RWPE1 (cell line): ENCODE measurements at regions not wholly inside any gene's neighbourhood (a gene's known extent, or its start where the extent isn't known, plus 50 kb on each side); places are given as distances from the start of the nearest gene placed in this dataset.
A peak's percentile ranks its signal among the peaks of the same experiment; 100 is the strongest.

ENCODE experiments used
- CTCF ChIA-PET: fragments of 350-600 bp; sonication (Branson Sonifier 250); formaldehyde crosslinking; extraction: SDS; loops from one replicate; lab custom pipeline; 2021; lab: Yijun Ruan, JAX
- POLR2A ChIA-PET: fragments of 400-600 bp; formaldehyde crosslinking; extraction: SDS; loops from one replicate; lab custom pipeline; 2020; ENCODE audit warnings: antibody characterized with exemption; ENCODE audit not compliant: low non-redundant PET; lab: Yijun Ruan, JAX
- DNase-seq: peaks from one replicate; pipeline ENCODE4 v3.0.0; 2012; ENCODE audit warnings: low spot score
- H3K27ac ChIP-seq: fragments of 450-650 bp; 2 replicates; pipeline ENCODE4 v1.5.1; 2017
- TF ChIP-seq, protein P1 (sequence below): fragments of 450-650 bp; conservative IDR thresholded peaks from 2 replicates; pipeline ENCODE4 v1.5.1; 2017; ENCODE audit warnings: low read depth, mild to moderate bottlenecking

DNA sequence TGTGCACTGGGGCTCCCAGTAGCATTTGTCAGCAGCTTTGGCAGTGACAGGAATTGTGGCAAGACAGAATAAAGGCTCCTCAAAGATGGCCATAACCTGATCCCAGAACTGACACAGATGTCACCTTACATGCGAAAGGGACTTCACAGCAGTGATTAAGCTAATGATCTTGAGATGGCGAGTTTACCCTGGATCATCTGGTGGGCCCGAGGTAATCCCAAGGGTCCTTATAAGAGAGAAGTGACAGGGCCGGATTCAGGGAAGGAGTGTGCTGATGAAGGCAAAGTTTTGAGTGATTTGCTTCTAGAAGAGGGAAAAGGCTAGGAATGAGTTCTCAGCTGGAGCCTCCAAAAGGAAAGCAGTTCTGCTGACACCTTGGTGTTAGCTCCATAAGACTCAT is 333.9 kb downstream of the LPIN1 start:
- no peak for DNase-seq
- TF ChIP-seq, protein P1, sequence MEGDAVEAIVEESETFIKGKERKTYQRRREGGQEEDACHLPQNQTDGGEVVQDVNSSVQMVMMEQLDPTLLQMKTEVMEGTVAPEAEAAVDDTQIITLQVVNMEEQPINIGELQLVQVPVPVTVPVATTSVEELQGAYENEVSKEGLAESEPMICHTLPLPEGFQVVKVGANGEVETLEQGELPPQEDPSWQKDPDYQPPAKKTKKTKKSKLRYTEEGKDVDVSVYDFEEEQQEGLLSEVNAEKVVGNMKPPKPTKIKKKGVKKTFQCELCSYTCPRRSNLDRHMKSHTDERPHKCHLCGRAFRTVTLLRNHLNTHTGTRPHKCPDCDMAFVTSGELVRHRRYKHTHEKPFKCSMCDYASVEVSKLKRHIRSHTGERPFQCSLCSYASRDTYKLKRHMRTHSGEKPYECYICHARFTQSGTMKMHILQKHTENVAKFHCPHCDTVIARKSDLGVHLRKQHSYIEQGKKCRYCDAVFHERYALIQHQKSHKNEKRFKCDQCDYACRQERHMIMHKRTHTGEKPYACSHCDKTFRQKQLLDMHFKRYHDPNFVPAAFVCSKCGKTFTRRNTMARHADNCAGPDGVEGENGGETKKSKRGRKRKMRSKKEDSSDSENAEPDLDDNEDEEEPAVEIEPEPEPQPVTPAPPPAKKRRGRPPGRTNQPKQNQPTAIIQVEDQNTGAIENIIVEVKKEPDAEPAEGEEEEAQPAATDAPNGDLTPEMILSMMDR: no peak
- no peak overlapping the region for H3K27ac ChIP-seq
- CTCF ChIA-PET: no interaction called here
- POLR2A ChIA-PET: no interaction called here

DNA sequence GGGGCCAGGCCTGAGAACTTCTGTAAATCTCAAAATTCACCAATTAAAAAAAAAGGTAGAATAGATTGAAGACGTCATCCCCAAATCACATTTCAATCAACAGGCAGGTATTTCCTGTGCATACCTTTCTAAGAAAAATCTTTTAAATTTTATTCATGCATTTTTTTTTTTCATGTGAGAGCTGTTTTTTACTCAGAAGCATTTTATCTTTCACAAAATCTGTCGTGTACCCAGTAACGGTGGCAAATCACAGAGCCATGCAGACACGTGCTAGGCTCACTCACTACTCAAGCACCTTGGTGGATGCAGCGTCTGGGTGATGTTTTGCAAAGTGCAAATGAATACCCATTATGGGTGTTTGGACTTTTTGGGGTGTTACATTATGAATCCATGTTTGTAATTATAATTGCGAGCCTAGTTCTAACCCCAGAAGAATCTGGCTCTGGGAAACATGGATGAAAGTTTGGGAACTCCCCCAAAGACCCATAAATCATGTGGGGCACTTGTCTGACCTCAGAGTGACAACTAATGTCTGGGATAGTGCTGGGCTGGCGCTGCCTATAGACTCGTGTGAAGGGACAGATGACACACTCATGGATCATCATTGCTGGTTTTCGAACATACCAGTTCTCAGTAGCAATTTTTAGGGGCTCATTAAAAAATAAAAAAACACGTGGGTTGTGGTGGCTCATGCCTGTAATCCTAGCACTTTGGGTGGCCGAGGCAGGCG is 335.2 kb downstream of the LPIN1 start:
- POLR2A ChIA-PET: no interaction called here
- no peak for DNase-seq
- CTCF ChIA-PET: no interaction called here
- H3K27ac ChIP-seq: no peak overlapping the region
- TF ChIP-seq, protein P1: no peak

DNA sequence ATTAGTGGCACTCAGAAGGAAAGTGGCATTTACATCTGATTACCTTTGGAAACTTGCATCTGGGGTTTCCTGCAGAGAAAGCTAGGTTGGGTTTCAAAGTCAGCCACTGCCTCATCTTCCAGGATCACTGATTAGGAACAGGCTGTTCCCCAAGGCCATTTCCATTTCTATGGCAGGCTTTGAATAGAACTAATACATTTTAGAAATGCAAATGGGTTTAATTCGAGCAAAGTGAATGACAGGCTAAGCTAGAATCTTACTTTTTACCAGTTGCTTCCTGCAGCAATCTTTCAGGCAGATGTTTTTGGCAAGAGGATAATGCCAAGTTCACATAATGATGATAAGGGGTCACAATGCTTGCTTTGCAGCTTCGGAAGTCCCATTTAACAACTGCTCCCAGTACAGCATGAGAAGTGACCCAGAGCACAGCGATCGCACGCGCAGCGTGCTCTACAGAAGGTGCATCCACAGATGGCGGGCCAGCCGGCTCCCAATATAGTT is 336.7 kb downstream of the LPIN1 start:
- no peak for DNase-seq
- POLR2A ChIA-PET: no interaction called here
- H3K27ac ChIP-seq: no peak overlapping the region
- TF ChIP-seq, protein P1: no peak
- CTCF ChIA-PET: no interaction called here

DNA sequence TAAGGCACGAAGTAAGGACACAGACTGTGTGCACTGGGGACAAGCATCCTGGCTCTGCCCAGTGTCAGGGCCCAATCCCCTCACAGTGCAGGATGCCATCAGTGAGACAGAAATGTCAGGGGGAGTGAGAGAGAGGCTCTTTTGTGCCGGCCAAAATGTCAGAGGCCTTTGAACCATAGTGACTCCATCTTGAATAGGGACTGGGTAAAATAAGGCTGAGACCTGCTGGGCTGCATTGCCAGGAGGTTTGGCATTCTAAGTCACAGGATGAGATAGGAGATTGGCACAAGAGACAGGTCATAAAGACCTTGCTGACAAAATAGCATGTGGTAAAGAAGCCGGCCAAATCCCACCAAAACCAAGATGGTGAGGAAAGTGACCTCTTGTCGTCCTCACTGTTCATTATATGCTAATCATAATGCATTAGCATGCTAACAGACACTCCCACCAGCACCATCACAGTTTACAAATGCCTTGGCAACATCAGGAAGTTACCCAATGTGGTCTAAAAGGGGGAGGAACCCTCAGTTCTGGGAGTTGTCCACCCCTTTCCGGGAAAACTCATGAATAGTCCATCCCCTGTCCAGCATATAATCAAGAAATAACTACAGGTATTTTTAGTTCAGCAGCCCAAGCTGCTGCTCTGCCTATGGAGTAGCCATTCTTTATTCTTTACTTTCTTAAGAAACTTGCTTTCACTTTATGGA is 337.4 kb downstream of the LPIN1 start:
- TF ChIP-seq, protein P1: no peak
- no peak for DNase-seq
- ChIA-PET POLR2A (no interaction called here), CTCF (no interaction called here)
- H3K27ac ChIP-seq: no peak overlapping the region

- TF ChIP-seq, protein P1: no peak
- no peak for DNase-seq
- CTCF ChIA-PET: no interaction called here
- POLR2A ChIA-PET: no interaction called here
- no peak overlapping the region for H3K27ac ChIP-seq
These were observed 340.7 kb downstream of the LPIN1 start for GRCh38 chr2:12087175-12087574.

DNA sequence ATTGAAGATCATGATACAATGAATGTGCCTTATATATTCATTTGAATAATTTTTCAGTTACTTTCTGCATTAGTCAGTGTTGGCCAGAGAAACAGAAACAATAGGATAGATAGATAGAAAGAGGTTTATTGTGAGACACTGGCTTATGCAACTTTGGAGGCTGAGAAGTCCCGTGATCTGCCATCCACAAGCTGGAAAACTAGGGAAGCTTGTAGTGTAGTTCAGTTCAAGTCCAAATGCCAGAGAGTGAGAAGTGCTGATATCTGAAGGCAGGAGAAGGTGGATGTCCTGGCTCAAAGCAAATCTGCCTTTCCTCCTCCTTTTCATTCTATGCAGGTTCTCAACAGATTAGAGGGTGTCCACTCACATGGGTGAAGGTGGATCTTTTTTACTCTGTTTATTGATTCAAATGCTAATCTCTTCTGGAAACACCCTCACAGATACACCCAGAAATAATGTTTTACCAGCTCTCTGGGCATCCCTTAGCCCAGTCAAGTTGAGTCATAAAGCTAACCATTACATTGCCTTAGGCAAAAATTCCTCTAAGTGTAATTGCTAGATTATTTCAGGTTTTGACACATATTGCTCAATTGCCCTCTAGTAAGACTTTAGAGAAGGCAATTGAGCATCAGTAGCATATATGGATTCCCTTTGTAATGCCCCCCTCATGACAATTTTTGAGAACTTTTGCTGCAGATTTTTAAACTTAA is 341.4 kb downstream of the LPIN1 start:
- CTCF ChIA-PET: interaction anchor here (0.6 kb wide), 1 partner anchor 228 kb away, joined by 3 read pairs; no protein-coding TSS in a partner anchor
- TF ChIP-seq, protein P1: no peak
- POLR2A ChIA-PET: no interaction called here
- DNase-seq: peak; percentile 69
- no peak overlapping the region for H3K27ac ChIP-seq
